Panc1 (cell line): ENCODE measurements at regions not wholly inside any gene's neighbourhood (a gene's known extent, or its start where the extent isn't known, plus 50 kb on each side); places are given as distances from the start of the nearest gene placed in this dataset.

ENCODE experiments used
- ATAC-seq: fragments of 200-7000 bp; cut with Tn5 transposase; 2 replicates; pipeline ENCODE4 v1.9.1; 2020; ENCODE audit warnings: mild to moderate bottlenecking, moderate library complexity
- BruUV-seq: library from RNA; stranded (reverse); fragments of 400-500 nt; replicated peaks from 2 replicates; lab custom pipeline; 2021; lab: Mats Ljungman, UMichigan
- CTCF ChIA-PET: fragments of 300-600 bp; sonication (Branson Sonifier 250); formaldehyde crosslinking; loops from one replicate; lab custom pipeline; 2022; ENCODE audit warnings: antibody characterized with exemption; lab: Charles Lee
- POLR2A ChIA-PET: fragments of 300-600 bp; sonication (Branson Sonifier 250); formaldehyde crosslinking; loops from one replicate; lab custom pipeline; 2022; ENCODE audit warnings: antibody characterized with exemption; lab: Charles Lee
- DNase-seq: peaks from one replicate; pipeline ENCODE4 v3.0.0-alpha.2; 2010; ENCODE audit warnings: low read depth, low spot score
- H3K27ac ChIP-seq: 2 replicates; pipeline ENCODE4 v1.5.1; 2011; ENCODE audit warnings: mild to moderate bottlenecking, low read length, inconsistent platforms
- H3K27me3 ChIP-seq: fragments of 200-500 bp; sonication (Bioruptor generic); 2 replicates; pipeline ENCODE4 v1.6.0; 2014; ENCODE audit warnings: low read length, inconsistent platforms; ENCODE audit not compliant: control insufficient read depth, insufficient read depth
- H3K36me3 ChIP-seq: fragments of 200-500 bp; sonication (Bioruptor generic); 2 replicates; pipeline ENCODE4 v1.5.1; 2014; ENCODE audit warnings: inconsistent platforms, mild to moderate bottlenecking, low read length, moderate library complexity; ENCODE audit not compliant: control insufficient read depth, insufficient read depth
- H3K4me1 ChIP-seq: 2 replicates; pipeline ENCODE4 v1.5.1; 2011; ENCODE audit warnings: inconsistent platforms, mild to moderate bottlenecking, low read length, moderate library complexity; ENCODE audit not compliant: control insufficient read depth, insufficient read depth
- H3K4me3 ChIP-seq, 2 experiments: 2 replicates each; pipeline ENCODE4 v1.5.1; 2011 to 2012; ENCODE audit warnings: low read depth in 2 of 2, low read length in 2 of 2, mild to moderate bottlenecking in 2 of 2, inconsistent platforms in 1 of 2, moderate library complexity in 1 of 2
- H3K9me3 ChIP-seq: fragments of 200-500 bp; sonication (Bioruptor generic); 2 replicates; pipeline ENCODE4 v1.5.1; 2014; ENCODE audit warnings: low read depth, mild to moderate bottlenecking, inconsistent platforms, low read length, moderate library complexity; ENCODE audit not compliant: control insufficient read depth, insufficient read depth
- CTCF ChIP-seq: fragments of 450-650 bp; IDR thresholded peaks from 2 replicates; pipeline ENCODE4 v1.5.1; 2017; ENCODE audit warnings: mild to moderate bottlenecking
- POLR2AphosphoS5 ChIP-seq: IDR thresholded peaks from 2 replicates; pipeline ENCODE4 v1.6.1; 2012; ENCODE audit warnings: mild to moderate bottlenecking, low read depth, low read length, moderate library complexity
- REST ChIP-seq, 2 experiments: IDR thresholded peaks; 2 replicates each; pipeline ENCODE4 v1.6.1; 2011 to 2012; ENCODE audit warnings: low read depth in 2 of 2, control low read depth in 1 of 2, low read length in 1 of 2, mild to moderate bottlenecking in 1 of 2, moderate library complexity in 1 of 2; ENCODE audit not compliant: insufficient read depth in 1 of 2
- SIN3A ChIP-seq: IDR thresholded peaks from 2 replicates; pipeline ENCODE4 v1.6.1; 2012; ENCODE audit warnings: low read depth, mild to moderate bottlenecking, low read length, moderate library complexity, borderline replicate concordance; ENCODE audit not compliant: insufficient read depth
- TCF7L2 ChIP-seq: IDR thresholded peaks from 2 replicates; pipeline ENCODE4 v1.6.1; 2011; ENCODE audit warnings: mild to moderate bottlenecking, low read depth, low read length, inconsistent platforms
- in situ Hi-C: cut with HindIII; loops from 2 replicates; pipeline ENCODE4 v1.10.0; 2016; ENCODE audit warnings: low sequenced_read_pairs, low pct_unique_long_range_greater_than_20kb
- intact Hi-C: fragments of 100-400 bp; cut with micrococcal nuclease; formaldehyde crosslinking; loops from one replicate; pipeline ENCODE4 v1.10.0; 2022; ENCODE audit not compliant: unreplicated experiment

DNA sequence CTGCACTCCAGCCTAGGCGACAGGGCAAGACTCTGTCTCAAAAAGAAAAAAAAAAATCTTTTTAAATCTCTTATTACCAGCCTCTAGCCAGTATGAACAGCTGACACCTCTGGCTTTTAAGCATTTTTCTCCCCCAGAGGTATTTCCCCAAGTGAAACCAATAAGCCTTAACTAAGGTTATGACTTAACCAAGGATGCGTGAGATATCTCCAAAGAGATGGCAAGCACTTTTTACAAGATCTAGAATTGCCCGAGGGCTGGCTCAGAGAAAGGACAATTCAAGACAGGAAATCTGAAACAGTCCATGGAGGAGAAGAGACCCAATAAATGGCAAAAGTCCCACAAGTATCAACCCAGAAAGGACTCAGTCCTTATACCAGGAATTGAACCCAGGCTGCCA is 362.1 kb downstream of the FOXO1 start:
- CTCF ChIA-PET = no interaction called here
- POLR2A ChIA-PET = no interaction called here
- ATAC-seq = no peak
- no peaks in the 10 kb centered on the region for H3K9me3 ChIP-seq
- no peaks in the 10 kb centered on the region for H3K36me3 ChIP-seq
- H3K4me3 ChIP-seq = no peak overlapping the region
- no peak for DNase-seq
- H3K4me1 ChIP-seq = no peaks in the 10 kb centered on the region
- BruUV-seq = no TSS peak
- in situ Hi-C loops = no loop called here
- intact Hi-C loops = no loop called here
- H3K27me3 ChIP-seq = no peaks in the 10 kb centered on the region
- H3K27ac ChIP-seq = no peak overlapping the region
- TF ChIP-seq REST (IDR thresholded peaks at IDR 0.05; ENCODE audit: insufficient read depth in 1 of 2, low read depth in 2 of 2, low read length in 1 of 2) = no peak

GRCh38 chr13:40306817-40307216 is 359.6 kb downstream of the FOXO1 start:
- no peaks in the 10 kb centered on the region for H3K9me3 ChIP-seq
- ChIA-PET CTCF (no interaction called here), POLR2A (no interaction called here)
- H3K27ac ChIP-seq = no peak overlapping the region
- TF ChIP-seq REST (IDR thresholded peaks at IDR 0.05; ENCODE audit: insufficient read depth in 1 of 2, low read depth in 2 of 2, low read length in 1 of 2) (no peak), POLR2AphosphoS5 (no peak), TCF7L2 (no peak), CTCF (no peak), SIN3A (no peak)
- no peak for ATAC-seq
- BruUV-seq = no TSS peak
- H3K27me3 ChIP-seq = no peaks in the 10 kb centered on the region
- in situ Hi-C loops (no loop called here), intact Hi-C loops (no loop called here)
- no peaks in the 10 kb centered on the region for H3K4me1 ChIP-seq
- DNase-seq = no peak
- no peaks in the 10 kb centered on the region for H3K36me3 ChIP-seq
- no peak overlapping the region for H3K4me3 ChIP-seq
